Kidney epithelial cell (primary cell): ENCODE measurements at regions not wholly inside any gene's neighbourhood (a gene's known extent, or its start where the extent isn't known, plus 50 kb on each side); places are given as distances from the start of the nearest gene placed in this dataset.

Experiments used
- DNase-seq: peaks from one replicate; pipeline ENCODE4 v3.0.0-alpha.2; 2010; ENCODE audit warnings: low read depth
- H3K27me3 ChIP-seq: 2 replicates; pipeline ENCODE4 v1.6.0; 2011; ENCODE audit warnings: low read length; ENCODE audit not compliant: control insufficient read depth, insufficient read depth
- H3K36me3 ChIP-seq: 2 replicates; pipeline ENCODE4 v1.5.1; 2011; ENCODE audit warnings: low read length; ENCODE audit not compliant: control insufficient read depth, insufficient read depth
- H3K4me3 ChIP-seq: 2 replicates; pipeline ENCODE4 v1.5.1; 2011; ENCODE audit warnings: low read depth, mild to moderate bottlenecking, control low read depth, low read length
- TF ChIP-seq, protein P1 (sequence below): IDR thresholded peaks from 2 replicates; pipeline ENCODE4 v1.5.1; 2011; ENCODE audit warnings: mild to moderate bottlenecking, moderate library complexity, low read length, control low read depth, inconsistent platforms; ENCODE audit not compliant: insufficient read depth, poor library complexity, severe bottlenecking

DNA sequence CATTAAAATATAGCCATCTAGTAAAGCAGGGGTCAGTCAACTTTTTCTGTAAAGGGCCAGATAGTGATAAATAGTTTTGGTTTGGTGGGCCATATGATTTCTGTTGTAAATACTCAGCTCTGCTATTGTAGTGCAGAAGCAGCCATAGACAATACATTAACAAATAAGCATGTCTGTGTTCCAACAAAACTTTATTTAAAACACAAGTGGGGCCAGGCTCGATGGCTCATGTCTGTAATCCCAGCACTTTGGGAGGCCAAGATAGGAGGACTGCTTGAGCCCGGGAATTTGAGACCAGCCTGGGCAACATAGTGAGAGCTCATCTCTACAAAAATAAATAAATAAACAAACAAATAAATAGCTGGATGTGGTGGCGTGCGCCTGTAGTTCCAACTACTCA is 60.8 kb upstream of the TANC2 start:
- no peak for DNase-seq
- Histone ChIP-seq H3K27me3 (no peaks in the 10 kb centered on the region), H3K4me3 (no peak overlapping the region), H3K36me3 (no peaks in the 10 kb centered on the region)
- TF ChIP-seq, protein P1, sequence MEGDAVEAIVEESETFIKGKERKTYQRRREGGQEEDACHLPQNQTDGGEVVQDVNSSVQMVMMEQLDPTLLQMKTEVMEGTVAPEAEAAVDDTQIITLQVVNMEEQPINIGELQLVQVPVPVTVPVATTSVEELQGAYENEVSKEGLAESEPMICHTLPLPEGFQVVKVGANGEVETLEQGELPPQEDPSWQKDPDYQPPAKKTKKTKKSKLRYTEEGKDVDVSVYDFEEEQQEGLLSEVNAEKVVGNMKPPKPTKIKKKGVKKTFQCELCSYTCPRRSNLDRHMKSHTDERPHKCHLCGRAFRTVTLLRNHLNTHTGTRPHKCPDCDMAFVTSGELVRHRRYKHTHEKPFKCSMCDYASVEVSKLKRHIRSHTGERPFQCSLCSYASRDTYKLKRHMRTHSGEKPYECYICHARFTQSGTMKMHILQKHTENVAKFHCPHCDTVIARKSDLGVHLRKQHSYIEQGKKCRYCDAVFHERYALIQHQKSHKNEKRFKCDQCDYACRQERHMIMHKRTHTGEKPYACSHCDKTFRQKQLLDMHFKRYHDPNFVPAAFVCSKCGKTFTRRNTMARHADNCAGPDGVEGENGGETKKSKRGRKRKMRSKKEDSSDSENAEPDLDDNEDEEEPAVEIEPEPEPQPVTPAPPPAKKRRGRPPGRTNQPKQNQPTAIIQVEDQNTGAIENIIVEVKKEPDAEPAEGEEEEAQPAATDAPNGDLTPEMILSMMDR, result no peak

DNA sequence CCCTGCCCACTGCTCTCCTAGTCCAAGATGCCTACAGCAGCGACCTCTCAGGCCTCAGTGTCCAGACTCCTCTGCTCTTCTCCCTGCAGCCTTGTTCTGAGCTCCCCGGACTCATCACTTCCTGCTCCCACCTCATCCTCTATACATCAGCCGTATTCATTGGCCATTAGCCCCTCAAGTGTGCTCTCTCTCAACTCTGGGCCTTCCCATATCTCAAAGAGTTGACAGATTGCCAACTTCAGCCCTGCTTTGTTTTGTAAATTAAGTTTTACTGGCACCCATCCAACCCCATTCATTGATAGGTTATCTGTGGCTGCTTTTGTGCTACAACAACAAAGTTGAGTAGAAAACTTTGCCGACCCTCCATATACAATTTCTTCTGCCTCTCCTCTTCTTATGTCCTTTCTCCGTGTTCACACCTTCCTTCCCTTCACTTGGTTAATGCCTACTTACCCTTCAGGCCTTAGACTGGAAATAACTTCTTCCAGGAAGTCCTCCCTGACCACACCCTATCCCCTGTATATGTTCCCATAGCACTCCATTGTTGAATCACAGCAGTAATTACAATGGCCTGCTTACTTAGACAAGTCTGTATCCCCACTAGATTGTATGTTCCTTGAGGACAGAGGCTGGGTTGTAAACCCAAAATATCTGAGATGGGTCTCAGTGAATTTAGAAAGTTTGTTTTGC is 63.4 kb upstream of the TANC2 start:
- H3K4me3 ChIP-seq, result no peak overlapping the region
- no peak for DNase-seq
- no peaks in the 10 kb centered on the region for H3K27me3 ChIP-seq
- TF ChIP-seq, protein P1, result no peak
- H3K36me3 ChIP-seq, result no peaks in the 10 kb centered on the region

DNA sequence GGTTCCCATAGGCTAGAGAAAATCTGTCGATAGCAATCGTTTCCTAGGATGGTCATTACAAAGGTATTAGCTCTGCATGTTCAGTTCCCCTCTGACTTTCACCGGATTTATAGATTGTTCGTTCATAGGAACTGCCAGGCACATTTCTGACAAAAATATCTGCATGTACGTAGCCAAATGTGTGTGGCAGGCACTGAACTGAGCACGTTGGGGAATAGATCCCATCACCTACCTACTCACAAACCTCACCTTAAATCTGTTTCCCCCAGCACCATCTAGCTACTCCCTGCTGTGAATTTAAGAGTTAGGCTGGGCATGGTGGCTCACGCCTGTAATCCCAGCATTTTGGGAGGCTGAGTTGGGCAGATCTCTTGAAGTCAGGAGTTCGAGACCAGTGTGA is 64.5 kb upstream of the TANC2 start:
- H3K36me3 ChIP-seq, result no peaks in the 10 kb centered on the region
- DNase-seq, result no peak
- no peak overlapping the region for H3K4me3 ChIP-seq
- H3K27me3 ChIP-seq, result no peaks in the 10 kb centered on the region
- TF ChIP-seq, protein P1, result no peak

DNA sequence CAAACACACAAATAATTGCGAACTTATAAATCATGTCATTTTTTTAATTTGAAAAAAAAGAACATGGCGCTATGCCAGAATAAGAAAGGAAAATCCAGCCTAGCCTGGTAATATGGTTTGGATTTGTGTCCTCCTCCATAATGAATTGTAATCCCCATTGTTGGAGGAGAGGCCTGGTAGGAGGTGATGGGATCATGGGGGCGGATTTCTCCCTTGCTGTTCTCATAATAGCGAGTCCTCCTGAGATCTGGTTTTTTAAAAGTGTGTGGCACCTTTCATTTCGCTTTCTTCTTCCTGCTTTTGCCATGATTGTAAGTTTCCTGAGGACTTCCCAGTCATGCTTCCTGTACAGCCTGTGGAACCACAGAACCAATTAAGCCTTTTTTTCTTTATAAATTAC is 65.9 kb upstream of the TANC2 start:
- DNase-seq, result no peak

DNA sequence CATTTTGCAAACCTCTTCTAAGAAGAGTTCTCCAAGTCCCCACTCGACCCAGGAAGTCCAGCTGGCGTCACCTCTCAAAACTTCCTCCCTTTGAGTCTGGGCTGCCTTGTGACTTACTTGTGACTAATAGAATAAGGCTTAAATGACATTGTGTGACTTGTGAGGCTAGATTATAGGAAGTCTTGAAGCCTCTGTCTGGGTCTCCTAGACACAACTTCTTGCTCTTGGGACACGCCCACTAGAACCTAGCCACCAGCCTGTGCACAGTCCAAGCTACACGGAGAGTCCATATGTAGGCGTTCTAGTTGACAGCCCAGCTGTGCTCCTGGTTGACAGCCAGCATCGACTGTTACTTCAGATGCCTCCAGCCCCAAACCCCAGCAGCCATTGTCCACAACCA is 66.7 kb upstream of the TANC2 start:
- H3K4me3 ChIP-seq, result no peak overlapping the region
- H3K36me3 ChIP-seq, result no peaks in the 10 kb centered on the region
- TF ChIP-seq, protein P1, result no peak
- no peaks in the 10 kb centered on the region for H3K27me3 ChIP-seq
- DNase-seq, result no peak

More for the DNA sequence above, 65.9 kb upstream of the TANC2 start:
- TF ChIP-seq, protein P1, result no peak
- Histone ChIP-seq H3K4me3 (no peak overlapping the region), H3K36me3 (no peaks in the 10 kb centered on the region), H3K27me3 (no peaks in the 10 kb centered on the region)
